ENCODE measurements at regions not wholly inside any gene's neighbourhood (a gene's known extent, or its start where the extent isn't known, plus 50 kb on each side); places are given as distances from the start of the nearest gene placed in this dataset.

DNA sequence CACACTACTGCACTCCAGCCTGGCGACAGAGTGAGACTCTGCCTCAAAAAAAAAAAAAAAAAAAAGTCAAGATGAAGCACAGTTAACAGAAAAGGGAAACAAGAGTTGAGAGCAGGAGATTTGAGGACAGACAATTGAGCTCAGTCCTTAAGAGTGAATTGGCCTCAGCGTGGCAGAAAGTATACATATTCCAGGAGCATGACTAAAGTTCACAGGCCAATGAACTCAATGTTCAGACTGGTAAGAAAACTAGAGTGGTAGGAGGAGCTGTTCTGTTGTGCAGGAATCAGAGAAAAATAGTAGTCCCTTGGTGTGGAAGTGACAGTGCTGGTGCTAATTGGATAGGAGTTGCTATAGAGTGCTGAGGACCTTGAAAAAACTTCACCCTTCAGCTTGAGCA, 60.0 kb downstream of the NRN1 start:
- DNase-seq (ENCODE audit: low read depth) = no peak
- no peak overlapping the region for H3K4me3 ChIP-seq (ENCODE audit: low read depth, low read length)
- TF ChIP-seq, protein P1, sequence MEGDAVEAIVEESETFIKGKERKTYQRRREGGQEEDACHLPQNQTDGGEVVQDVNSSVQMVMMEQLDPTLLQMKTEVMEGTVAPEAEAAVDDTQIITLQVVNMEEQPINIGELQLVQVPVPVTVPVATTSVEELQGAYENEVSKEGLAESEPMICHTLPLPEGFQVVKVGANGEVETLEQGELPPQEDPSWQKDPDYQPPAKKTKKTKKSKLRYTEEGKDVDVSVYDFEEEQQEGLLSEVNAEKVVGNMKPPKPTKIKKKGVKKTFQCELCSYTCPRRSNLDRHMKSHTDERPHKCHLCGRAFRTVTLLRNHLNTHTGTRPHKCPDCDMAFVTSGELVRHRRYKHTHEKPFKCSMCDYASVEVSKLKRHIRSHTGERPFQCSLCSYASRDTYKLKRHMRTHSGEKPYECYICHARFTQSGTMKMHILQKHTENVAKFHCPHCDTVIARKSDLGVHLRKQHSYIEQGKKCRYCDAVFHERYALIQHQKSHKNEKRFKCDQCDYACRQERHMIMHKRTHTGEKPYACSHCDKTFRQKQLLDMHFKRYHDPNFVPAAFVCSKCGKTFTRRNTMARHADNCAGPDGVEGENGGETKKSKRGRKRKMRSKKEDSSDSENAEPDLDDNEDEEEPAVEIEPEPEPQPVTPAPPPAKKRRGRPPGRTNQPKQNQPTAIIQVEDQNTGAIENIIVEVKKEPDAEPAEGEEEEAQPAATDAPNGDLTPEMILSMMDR (IDR thresholded peaks at IDR 0.05; ENCODE audit: insufficient read depth, low read depth, low read length) = no peak

DNA sequence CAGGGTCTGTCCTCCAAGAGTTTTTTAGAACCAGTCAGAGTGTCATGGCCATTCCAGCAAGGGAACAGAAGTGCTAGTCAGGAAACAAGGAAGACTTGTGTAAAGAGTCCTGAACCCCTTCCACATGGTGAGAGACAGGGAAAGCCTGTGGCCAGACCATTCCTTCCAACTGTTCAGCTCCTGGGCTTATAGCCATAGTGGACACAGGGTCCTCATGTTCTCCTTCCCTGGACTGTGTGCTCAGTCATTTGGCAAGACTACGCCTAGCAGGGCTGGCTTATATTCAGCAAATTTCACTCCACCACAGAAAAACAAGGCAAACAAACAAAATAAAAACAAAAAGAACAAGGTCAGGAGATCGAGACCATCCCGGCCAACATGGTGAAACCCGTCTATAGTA, 60.5 kb downstream of the NRN1 start:
- no peak for DNase-seq (ENCODE audit: low read depth)
- TF ChIP-seq, protein P1 (IDR thresholded peaks at IDR 0.05; ENCODE audit: insufficient read depth, low read depth, low read length) = no peak
- no peak overlapping the region for H3K4me3 ChIP-seq (ENCODE audit: low read depth, low read length)

DNA sequence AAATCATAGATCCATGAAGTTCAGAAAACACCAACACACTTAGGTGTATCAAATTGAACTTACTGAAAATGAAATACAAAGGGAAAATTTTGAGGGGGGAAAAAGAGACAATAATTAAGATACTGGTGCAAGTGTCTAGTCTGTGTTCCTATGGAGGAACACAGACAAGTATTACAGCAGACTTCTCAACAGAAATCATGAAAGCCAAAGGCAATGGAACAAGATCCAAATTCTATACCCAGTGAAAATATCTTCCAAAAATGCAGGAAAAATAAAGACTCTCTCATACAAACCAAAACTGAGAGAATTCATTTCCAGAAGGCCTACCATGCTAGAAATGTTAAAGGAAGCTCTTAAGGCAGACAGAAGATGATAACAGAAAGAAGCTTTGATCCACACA, 63.1 kb downstream of the NRN1 start:
- H3K4me3 ChIP-seq (ENCODE audit: low read depth, low read length) = no peak overlapping the region
- TF ChIP-seq, protein P1 (IDR thresholded peaks at IDR 0.05; ENCODE audit: insufficient read depth, low read depth, low read length) = no peak
- DNase-seq (ENCODE audit: low read depth) = no peak

DNA sequence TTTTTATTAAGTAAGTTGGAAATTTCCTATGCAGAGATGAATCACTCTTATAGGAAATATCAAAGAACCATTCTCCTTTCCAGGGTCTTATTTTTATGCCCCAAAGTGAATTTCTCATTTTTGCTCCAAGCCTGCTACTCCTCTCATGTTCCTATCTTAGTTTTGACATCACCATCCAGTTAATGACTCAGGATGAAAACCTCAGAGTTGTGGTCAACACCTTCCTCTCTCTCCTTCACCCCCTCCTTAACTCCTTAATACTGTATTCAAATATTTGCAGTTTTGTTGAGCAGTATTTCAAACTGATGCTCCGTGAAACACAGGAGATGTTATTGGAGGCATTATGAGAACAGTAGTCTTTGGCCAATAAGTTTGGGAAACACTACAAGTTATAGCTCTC, 64.1 kb downstream of the NRN1 start:
- TF ChIP-seq, protein P1 (IDR thresholded peaks at IDR 0.05; ENCODE audit: insufficient read depth, low read depth, low read length) = no peak
- H3K4me3 ChIP-seq (ENCODE audit: low read depth, low read length) = no peak overlapping the region
- DNase-seq (ENCODE audit: low read depth) = no peak

DNA sequence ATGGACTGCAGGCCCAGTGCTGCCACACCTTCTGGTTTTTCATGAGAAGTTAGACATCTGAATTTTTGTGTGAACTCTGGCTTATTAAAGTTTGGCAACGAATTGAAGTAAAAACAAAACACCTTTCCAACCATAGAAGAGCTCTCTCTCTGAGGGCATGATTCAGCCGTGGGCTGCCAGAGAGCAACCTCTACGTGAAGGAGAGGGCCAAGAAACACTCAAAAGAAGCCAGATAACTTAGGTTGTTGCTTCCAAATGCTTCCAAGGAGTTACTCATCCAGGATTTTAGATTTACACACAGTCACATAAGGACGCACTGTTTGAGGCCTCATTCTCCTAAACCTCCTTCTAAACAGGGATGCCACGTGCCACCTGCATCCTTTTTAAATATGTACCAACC, 65.5 kb downstream of the NRN1 start:
- no peak overlapping the region for H3K4me3 ChIP-seq (ENCODE audit: low read depth, low read length)
- DNase-seq (ENCODE audit: low read depth) = no peak
- TF ChIP-seq, protein P1 (IDR thresholded peaks at IDR 0.05; ENCODE audit: insufficient read depth, low read depth, low read length) = no peak

DNA sequence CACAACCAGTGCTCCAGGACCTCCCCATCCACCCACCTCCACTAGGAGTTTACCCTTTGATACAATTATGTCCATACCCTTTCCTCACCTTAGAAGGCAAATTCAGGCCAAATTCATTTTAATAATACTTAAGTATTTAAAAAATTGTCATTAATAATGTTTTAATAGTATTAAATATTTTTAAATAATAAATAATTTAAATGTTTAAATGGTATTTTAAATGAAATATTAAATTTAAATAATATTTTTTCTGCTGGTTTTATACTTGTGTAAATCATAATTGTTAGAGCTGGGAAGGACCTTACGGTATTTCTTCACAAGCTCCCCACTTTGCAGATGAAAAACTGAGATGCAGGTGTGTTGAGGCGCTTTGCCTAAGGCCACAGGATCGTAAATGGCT, 67.8 kb downstream of the NRN1 start:
- no peak overlapping the region for H3K4me3 ChIP-seq (ENCODE audit: low read depth, low read length)
- TF ChIP-seq, protein P1 (IDR thresholded peaks at IDR 0.05; ENCODE audit: insufficient read depth, low read depth, low read length) = no peak
- DNase-seq (ENCODE audit: low read depth) = no peak

DNA sequence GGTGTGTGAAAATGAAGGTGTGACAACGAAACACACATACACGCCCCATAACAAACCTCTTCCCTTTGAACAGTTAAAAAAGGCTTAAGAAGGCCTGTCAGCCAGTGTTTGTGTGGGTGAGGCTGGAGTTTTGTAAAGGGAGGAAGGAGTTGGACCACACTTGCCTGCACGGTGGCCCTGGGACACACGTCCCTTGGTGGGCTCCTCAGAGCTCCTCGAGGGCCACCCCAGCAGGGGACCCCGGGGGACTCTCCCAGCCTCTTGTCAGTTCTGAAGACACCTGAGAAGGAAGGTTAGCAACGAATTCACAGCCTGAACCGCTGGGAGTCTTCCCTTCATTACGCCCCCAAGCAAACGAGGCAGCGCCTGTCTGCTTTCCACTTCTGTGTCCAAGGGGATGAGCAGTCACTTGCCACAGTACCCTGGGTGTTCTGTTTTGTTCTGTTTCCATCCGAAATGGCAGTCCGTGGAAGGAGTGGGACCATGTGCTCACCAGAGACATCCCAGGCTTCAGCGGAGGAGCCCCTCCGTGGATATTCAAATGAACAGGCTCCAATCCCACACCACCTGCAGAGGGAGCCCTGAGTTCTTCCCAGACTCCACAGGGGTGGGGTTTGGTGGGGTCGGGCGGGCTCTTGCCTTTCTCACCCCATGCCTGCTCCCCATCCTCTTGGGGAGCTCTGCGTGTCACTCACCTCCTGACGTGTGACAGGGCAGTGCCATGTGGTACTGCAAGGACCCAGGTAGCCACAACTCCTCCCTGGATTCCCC, 68.6 kb downstream of the NRN1 start:
- TF ChIP-seq, protein P1 (IDR thresholded peaks at IDR 0.05; ENCODE audit: insufficient read depth, low read depth, low read length) = no peak
- no peak overlapping the region for H3K4me3 ChIP-seq (ENCODE audit: low read depth, low read length)
- no peak for DNase-seq (ENCODE audit: low read depth)

All from fibroblast of villous mesenchyme (primary cell).